RWPE1 (cell line): ENCODE measurements at regions not wholly inside any gene's neighbourhood (a gene's known extent, or its start where the extent isn't known, plus 50 kb on each side); places are given as distances from the start of the nearest gene placed in this dataset.

ENCODE experiments used
- CTCF ChIA-PET: fragments of 350-600 bp; sonication (Branson Sonifier 250); formaldehyde crosslinking; extraction: SDS; loops from one replicate; lab custom pipeline; 2021; lab: Yijun Ruan, JAX
- POLR2A ChIA-PET: fragments of 400-600 bp; formaldehyde crosslinking; extraction: SDS; loops from one replicate; lab custom pipeline; 2020; ENCODE audit warnings: antibody characterized with exemption; ENCODE audit not compliant: low non-redundant PET; lab: Yijun Ruan, JAX
- DNase-seq: peaks from one replicate; pipeline ENCODE4 v3.0.0; 2012; ENCODE audit warnings: low spot score
- H3K27ac ChIP-seq: fragments of 450-650 bp; 2 replicates; pipeline ENCODE4 v1.5.1; 2017
- TF ChIP-seq, protein P1 (sequence below): fragments of 450-650 bp; conservative IDR thresholded peaks from 2 replicates; pipeline ENCODE4 v1.5.1; 2017; ENCODE audit warnings: low read depth, mild to moderate bottlenecking

DNA sequence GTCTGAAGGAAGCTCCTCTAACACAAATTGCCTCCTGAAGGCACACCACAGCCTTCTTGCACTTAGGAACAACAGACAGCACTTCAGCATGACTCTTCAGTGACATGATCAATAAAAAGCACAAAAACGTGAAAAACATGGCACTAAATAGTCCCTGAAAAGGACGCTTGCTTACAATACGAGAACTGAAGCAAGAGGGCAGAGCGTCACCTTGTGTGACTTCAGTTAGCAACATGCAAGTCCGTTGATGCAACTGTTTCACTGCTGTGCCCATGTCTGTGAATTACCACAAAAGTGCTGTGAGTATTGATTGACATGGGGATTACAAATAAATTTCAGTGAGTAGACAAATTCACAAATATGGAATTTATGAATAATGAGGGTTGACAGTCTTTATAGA lies 219.9 kb upstream of the GAS1 start:
- TF ChIP-seq, protein P1, sequence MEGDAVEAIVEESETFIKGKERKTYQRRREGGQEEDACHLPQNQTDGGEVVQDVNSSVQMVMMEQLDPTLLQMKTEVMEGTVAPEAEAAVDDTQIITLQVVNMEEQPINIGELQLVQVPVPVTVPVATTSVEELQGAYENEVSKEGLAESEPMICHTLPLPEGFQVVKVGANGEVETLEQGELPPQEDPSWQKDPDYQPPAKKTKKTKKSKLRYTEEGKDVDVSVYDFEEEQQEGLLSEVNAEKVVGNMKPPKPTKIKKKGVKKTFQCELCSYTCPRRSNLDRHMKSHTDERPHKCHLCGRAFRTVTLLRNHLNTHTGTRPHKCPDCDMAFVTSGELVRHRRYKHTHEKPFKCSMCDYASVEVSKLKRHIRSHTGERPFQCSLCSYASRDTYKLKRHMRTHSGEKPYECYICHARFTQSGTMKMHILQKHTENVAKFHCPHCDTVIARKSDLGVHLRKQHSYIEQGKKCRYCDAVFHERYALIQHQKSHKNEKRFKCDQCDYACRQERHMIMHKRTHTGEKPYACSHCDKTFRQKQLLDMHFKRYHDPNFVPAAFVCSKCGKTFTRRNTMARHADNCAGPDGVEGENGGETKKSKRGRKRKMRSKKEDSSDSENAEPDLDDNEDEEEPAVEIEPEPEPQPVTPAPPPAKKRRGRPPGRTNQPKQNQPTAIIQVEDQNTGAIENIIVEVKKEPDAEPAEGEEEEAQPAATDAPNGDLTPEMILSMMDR: no peak
- DNase-seq: no peak
- POLR2A ChIA-PET: no interaction called here
- H3K27ac ChIP-seq: no peak overlapping the region
- CTCF ChIA-PET: interaction anchor here (0.7 kb wide), 1 partner anchor 10 kb away, joined by 3 read pairs; no protein-coding TSS in a partner anchor

DNA sequence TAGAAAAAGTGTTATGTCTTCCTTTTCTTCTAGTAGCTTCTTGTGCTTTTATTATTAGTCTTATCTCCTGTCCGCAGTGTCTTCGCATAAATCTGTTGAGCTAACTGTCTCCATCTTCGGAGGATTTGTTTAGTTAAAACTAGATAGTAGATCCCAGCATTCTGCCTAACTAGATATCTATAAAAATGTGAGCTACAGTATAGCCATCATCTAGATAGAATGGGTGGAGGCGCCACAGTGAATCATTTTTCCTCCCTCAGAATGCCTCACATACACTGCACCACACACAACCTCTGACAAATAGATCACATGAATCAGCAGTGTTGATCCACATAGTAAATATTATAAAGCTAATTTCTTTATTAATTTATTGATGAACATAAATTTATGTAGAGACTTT lies 220.3 kb upstream of the GAS1 start:
- POLR2A ChIA-PET: no interaction called here

DNA sequence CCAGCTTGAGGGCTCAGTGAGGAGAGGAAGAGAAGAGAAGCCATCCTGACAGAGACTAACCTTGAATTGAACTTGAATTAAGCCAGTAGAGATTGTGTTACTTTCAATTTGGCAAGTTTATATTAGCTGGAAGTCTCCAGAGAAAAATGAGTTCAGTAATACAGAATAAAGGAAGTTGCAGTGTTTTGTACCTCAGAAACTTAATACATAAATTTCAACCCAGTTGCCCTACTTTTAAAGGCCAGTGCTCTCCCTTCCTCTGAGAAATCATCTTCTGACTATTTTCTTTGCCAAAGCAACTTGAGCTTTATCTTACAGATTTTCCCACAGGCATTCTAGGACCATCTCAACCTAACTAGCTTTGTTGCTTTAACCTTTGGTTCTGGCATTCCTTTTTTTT lies 231.0 kb upstream of the GAS1 start:
- CTCF ChIA-PET: no interaction called here
- H3K27ac ChIP-seq: no peak overlapping the region
- TF ChIP-seq, protein P1: no peak
- POLR2A ChIA-PET: no interaction called here
- no peak for DNase-seq

More for the DNA sequence above, 220.3 kb upstream of the GAS1 start:
- no peak overlapping the region for H3K27ac ChIP-seq
- CTCF ChIA-PET: no interaction called here
- TF ChIP-seq, protein P1: no peak
- no peak for DNase-seq

DNA sequence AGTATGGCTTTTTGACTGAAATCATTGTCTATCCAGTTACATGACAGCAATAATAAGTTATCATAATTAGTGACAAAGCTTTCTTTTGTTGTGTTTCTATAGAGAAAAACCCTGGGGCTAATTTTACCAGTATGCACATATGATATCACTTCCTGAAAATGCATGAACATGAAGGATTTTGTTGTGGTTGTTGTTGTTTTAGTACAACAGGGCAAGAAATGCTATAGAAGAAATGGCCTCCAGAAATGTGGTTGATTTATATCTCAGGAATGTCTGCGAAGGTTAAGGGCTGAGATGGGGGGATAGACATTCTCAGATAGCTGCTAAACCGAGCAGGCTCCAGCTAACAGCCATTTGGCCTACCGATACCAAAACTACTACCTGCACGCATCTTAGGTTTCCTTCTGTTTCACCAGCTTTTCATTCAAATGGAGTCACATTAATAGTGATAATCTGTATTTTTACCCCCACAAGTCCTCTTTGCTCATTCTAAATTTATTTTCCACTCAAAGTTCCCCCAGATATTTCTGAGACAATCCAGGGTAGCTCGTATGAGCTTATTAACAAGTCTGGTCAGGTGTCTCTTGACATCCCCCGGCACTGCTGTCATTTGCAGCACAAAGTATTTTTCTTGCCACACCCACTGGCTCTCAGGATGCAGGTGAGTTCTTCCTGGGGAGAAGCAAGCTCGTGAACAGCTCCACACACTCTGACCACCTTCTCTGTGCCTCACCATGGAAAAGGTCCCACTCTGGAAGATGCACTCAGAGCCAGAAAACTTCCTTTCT lies 232.4 kb upstream of the GAS1 start:
- TF ChIP-seq, protein P1: no peak
- POLR2A ChIA-PET: no interaction called here
- H3K27ac ChIP-seq: no peak overlapping the region
- CTCF ChIA-PET: interaction anchor here (0.6 kb wide), 1 partner anchor 751 kb away, joined by 3 read pairs; no protein-coding TSS in a partner anchor
- DNase-seq: peak; percentile 55

DNA sequence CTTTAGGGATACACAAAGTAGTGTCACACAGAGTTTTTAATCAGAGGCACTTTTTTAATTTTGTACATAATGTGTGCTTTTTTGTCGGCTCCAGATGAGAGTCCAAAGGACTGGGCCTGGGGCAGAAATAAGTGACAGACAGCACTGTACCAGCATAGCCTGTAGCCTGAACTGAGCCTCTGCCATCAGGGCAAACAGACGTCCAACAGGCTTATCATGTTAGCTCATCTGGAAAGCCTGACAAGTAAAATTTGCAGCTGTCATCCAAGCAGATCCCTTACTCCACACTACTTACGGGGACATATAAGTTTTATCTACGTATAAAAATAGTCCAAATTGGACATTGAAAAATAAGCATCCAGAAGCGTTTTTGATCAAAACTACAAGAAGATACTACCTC lies 233.1 kb upstream of the GAS1 start:
- ChIA-PET CTCF (no interaction called here), POLR2A (no interaction called here)
- TF ChIP-seq, protein P1: no peak
- H3K27ac ChIP-seq: no peak overlapping the region
- DNase-seq: no peak

DNA sequence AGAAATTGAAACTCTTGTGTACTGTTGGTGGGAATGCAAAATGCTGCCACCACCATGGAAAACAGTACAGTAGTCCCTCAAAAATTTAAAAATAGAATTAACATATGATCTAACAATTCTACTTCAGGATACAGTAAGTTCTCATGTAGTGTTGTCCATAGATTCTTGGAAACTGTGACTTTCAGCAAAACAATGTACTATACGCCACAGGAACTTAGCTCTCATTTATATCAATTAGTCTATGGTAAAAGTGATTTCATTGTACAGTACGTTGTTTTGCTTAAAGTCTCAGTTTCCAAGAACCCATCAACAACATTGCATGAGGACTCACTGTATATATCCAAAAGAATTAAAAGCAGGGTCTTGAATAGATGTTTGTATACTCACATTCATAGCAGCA lies 233.5 kb upstream of the GAS1 start:
- ChIA-PET POLR2A (no interaction called here), CTCF (no interaction called here)
- no peak overlapping the region for H3K27ac ChIP-seq
- no peak for DNase-seq
- TF ChIP-seq, protein P1: no peak
